PC-9 (cell line): ENCODE measurements at regions not wholly inside any gene's neighbourhood (a gene's known extent, or its start where the extent isn't known, plus 50 kb on each side); places are given as distances from the start of the nearest gene placed in this dataset.

Experiments
- BruUV-seq: library from RNA; stranded (reverse); fragments of 400-500 nt; replicated peaks from 2 replicates; lab custom pipeline; 2021; lab: Mats Ljungman, UMichigan
- CTCF ChIA-PET: fragments of 300-600 bp; sonication (Branson Sonifier 250); formaldehyde crosslinking; loops from one replicate; lab custom pipeline; 2022; ENCODE audit warnings: antibody characterized with exemption; lab: Charles Lee
- POLR2A ChIA-PET: fragments of 300-600 bp; sonication (Branson Sonifier 250); formaldehyde crosslinking; loops from one replicate; lab custom pipeline; 2022; ENCODE audit warnings: antibody characterized with exemption; ENCODE audit not compliant: unreplicated experiment; lab: Charles Lee
- DNase-seq, 2 experiments: peaks; one replicate each; pipeline versions ENCODE4 v3.0.0 to v3.0.0-alpha.2; 2015 to 2022; ENCODE audit warnings: mixed read lengths in 1 of 2
- H2AFZ ChIP-seq: fragments of 200-600 bp; sonication (generic); 2 replicates; pipeline ENCODE4 v1.8.1; 2017; ENCODE audit warnings: antibody characterized with exemption
- H3F3A ChIP-seq: fragments of 200-600 bp; sonication (generic); 2 replicates; pipeline ENCODE4 v1.8.1; 2017; ENCODE audit warnings: antibody characterized with exemption, mild to moderate bottlenecking, low read depth; ENCODE audit not compliant: insufficient read depth
- H3K27ac ChIP-seq: fragments of 200-600 bp; sonication (generic); 2 replicates; pipeline ENCODE4 v1.6.1; 2016; ENCODE audit warnings: mixed run types
- H3K27me3 ChIP-seq: fragments of 200-600 bp; sonication (generic); 2 replicates; pipeline ENCODE4 v1.6.1; 2016; ENCODE audit warnings: low read depth, mixed run types; ENCODE audit not compliant: insufficient read depth
- H3K36me3 ChIP-seq: fragments of 200-600 bp; sonication (generic); 2 replicates; pipeline ENCODE4 v1.6.1; 2016; ENCODE audit warnings: low read depth, mixed run types
- H3K4me1 ChIP-seq: fragments of 200-600 bp; sonication (generic); replicated peaks from 2 replicates; pipeline ENCODE4 v1.6.1; 2016; ENCODE audit warnings: mixed run types; ENCODE audit not compliant: insufficient read depth
- H3K4me2 ChIP-seq: fragments of 200-600 bp; sonication (generic); 2 replicates; pipeline ENCODE4 v1.6.1; 2017; ENCODE audit warnings: mixed run types
- H3K4me3 ChIP-seq: fragments of 200-600 bp; sonication (generic); 2 replicates; pipeline ENCODE4 v1.6.1; 2016; ENCODE audit warnings: mixed run types
- H3K79me2 ChIP-seq: fragments of 200-600 bp; sonication (generic); 2 replicates; pipeline ENCODE4 v1.6.1; 2017; ENCODE audit warnings: low read depth, mixed run types
- H3K9me2 ChIP-seq: fragments of 200-600 bp; sonication (generic); 2 replicates; pipeline ENCODE4 v1.8.1; 2017; ENCODE audit warnings: mild to moderate bottlenecking; ENCODE audit not compliant: insufficient read depth
- H3K9me3 ChIP-seq: fragments of 200-600 bp; sonication (generic); 2 replicates; pipeline ENCODE4 v1.8.1; 2016; ENCODE audit warnings: low read depth; ENCODE audit not compliant: insufficient read depth
- H4K20me1 ChIP-seq: fragments of 200-600 bp; sonication (generic); 2 replicates; pipeline ENCODE4 v1.8.1; 2017; ENCODE audit not compliant: insufficient read depth
- CTCF ChIP-seq: fragments of 200-600 bp; sonication (generic); conservative IDR thresholded peaks from 2 replicates; pipeline ENCODE4 v1.6.1; 2017; ENCODE audit warnings: mixed run types, antibody characterized with exemption, mild to moderate bottlenecking, moderate library complexity
- EZH2 ChIP-seq: fragments of 200-600 bp; sonication (generic); IDR thresholded peaks from 2 replicates; pipeline ENCODE4 v1.8.0; 2017; ENCODE audit warnings: antibody characterized with exemption, low read depth
- intact Hi-C: fragments of 100-400 bp; cut with micrococcal nuclease; formaldehyde crosslinking; loops from one replicate; pipeline ENCODE4 v1.10.0; 2022; ENCODE audit not compliant: unreplicated experiment

DNA sequence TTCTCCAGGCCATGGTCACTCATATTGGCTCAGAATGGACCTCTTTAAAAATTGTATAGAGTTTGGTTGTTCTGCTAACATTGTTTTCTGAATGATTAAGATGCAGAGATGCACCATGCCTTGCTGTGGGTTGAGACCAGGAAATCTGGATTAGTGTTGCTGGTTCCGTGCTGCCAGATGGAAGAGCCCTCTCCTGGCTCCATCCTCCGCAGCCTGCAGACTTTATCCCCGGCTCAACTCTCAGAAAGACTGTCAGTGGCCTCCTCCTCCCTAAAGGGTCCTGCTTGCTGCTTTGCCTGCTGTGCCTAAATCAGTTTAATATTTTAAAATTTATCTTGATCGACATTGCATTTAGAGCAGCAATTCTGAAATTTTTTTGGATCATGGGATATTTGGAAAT, 196.7 kb downstream of the TENT4A start:
- no peak for DNase-seq
- POLR2A ChIA-PET = no interaction called here
- H2AFZ ChIP-seq = no peak overlapping the region
- no peaks in the 10 kb centered on the region for H3K4me1 ChIP-seq
- H3F3A ChIP-seq = no peaks in the 10 kb centered on the region
- peaks cover 86% of the 10 kb centered on the region for H3K27me3 ChIP-seq
- no peaks in the 10 kb centered on the region for H3K9me2 ChIP-seq
- H3K27ac ChIP-seq = no peak overlapping the region
- no peaks in the 10 kb centered on the region for H3K79me2 ChIP-seq
- intact Hi-C loops = loop anchor here (10.0 kb wide), 1 partner anchor 145 kb away; no protein-coding TSS in a partner anchor
- CTCF ChIA-PET = no interaction called here
- BruUV-seq = no TSS peak
- TF ChIP-seq CTCF = no peak
- no peak for TF ChIP-seq EZH2
- no peak overlapping the region for H3K4me3 ChIP-seq
- 0 out of 2 replicates have a peak, but pooled peaks cover 3% of the 10 kb centered on the region for H4K20me1 ChIP-seq
- no peaks in the 10 kb centered on the region for H3K9me3 ChIP-seq
- H3K4me2 ChIP-seq = no peak overlapping the region
- no peaks in the 10 kb centered on the region for H3K36me3 ChIP-seq

DNA sequence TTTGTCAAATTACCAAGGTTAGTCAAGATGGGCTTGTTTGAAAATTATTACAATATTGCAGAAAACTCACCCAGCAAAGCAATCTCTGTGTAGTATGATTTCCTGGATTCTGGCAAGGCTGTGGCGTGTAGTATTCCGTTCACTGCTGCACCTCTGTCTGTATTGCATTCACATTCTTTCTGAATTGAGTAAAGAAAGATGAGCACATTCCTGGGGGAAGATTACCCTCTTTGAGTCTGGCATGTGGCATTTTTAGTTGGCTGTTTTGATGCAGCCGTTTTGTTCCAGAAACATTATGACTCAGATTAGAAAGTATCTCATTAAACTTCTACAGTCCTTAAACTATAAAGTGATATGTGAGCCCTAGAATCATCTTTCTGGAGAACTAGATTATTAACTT, 197.7 kb downstream of the TENT4A start:
- CTCF ChIA-PET = no interaction called here
- no TSS peak for BruUV-seq

DNA sequence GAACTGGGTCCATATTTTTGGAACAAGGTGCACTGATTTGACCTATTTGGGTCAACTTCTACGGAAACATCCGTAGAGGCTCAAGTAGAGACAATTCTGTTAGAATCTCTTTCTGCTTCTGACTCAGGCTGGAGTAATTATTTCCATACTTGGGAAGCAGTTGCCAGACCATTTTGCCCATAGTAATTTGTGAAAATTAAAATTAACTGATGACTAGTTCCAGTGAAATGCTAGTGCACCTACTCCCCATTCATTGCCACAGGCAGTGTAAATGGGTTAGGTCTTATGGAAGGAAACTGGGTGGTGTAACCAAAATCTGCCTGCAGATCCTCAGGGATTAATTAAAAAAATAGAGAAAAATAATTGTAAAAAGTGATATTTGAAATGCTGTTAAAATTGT, 201.1 kb downstream of the TENT4A start:
- Histone ChIP-seq H3K9me3 (no peaks in the 10 kb centered on the region), H3F3A (no peaks in the 10 kb centered on the region), H3K79me2 (no peaks in the 10 kb centered on the region), H3K27me3 (peaks cover 54% of the 10 kb centered on the region), H4K20me1 (0 out of 2 replicates have a peak, but pooled peaks cover 3% of the 10 kb centered on the region), H3K4me1 (no peaks in the 10 kb centered on the region), H3K36me3 (no peaks in the 10 kb centered on the region), H3K9me2 (no peaks in the 10 kb centered on the region), H3K4me2 (no peak overlapping the region), H3K4me3 (no peak overlapping the region), H2AFZ (no peak overlapping the region), H3K27ac (no peak overlapping the region)
- no TSS peak for BruUV-seq
- intact Hi-C loops = loop anchor here (10.0 kb wide), 1 partner anchor 150 kb away; no protein-coding TSS in a partner anchor
- CTCF ChIA-PET = no interaction called here
- DNase-seq = no peak
- POLR2A ChIA-PET = no interaction called here
- TF ChIP-seq EZH2 (no peak), CTCF (no peak)

More for the DNA sequence above, 197.7 kb downstream of the TENT4A start:
- intact Hi-C loops = loop anchor here (10.0 kb wide), 1 partner anchor 146 kb away; no protein-coding TSS in a partner anchor
- no peaks in the 10 kb centered on the region for H3K4me1 ChIP-seq
- H3K4me3 ChIP-seq = no peak overlapping the region
- no peak overlapping the region for H3K27ac ChIP-seq
- H3K27me3 ChIP-seq = peaks cover 76% of the 10 kb centered on the region
- H3K9me3 ChIP-seq = no peaks in the 10 kb centered on the region
- no peaks in the 10 kb centered on the region for H3K9me2 ChIP-seq
- no peak overlapping the region for H3K4me2 ChIP-seq
- DNase-seq = no peak
- H3F3A ChIP-seq = no peaks in the 10 kb centered on the region
- H2AFZ ChIP-seq = no peak overlapping the region
- POLR2A ChIA-PET = no interaction called here
- no peaks in the 10 kb centered on the region for H3K36me3 ChIP-seq
- H4K20me1 ChIP-seq = 0 out of 2 replicates have a peak, but pooled peaks cover 3% of the 10 kb centered on the region
- H3K79me2 ChIP-seq = no peaks in the 10 kb centered on the region
- no peak for TF ChIP-seq EZH2
- no peak for TF ChIP-seq CTCF
